HG03097 (cell line): ENCODE measurements at regions not wholly inside any gene's neighbourhood (a gene's known extent, or its start where the extent isn't known, plus 50 kb on each side); places are given as distances from the start of the nearest gene placed in this dataset.

Experiments used
- ATAC-seq: cut with Tn5 transposase; IDR thresholded peaks from one replicate; pipeline ENCODE4 v1.9.1; 2021; ENCODE audit not compliant: unreplicated experiment, low FRiP score

- ATAC-seq: no peak
Observed at GRCh38 chr5:56692359-56693219, 122.8 kb upstream of the MAP3K1 start.

- ATAC-seq: no peak
Observed at GRCh38 chr5:56688402-56688801, 126.9 kb upstream of the MAP3K1 start.

GRCh38 chr5:56686337-56687195, 128.8 kb upstream of the MAP3K1 start:
- ATAC-seq: no peak

GRCh38 chr5:56685503-56686217, 129.7 kb upstream of the MAP3K1 start:
- no peak for ATAC-seq

- ATAC-seq: no peak
Observed at GRCh38 chr5:56684159-56684558, 131.2 kb upstream of the MAP3K1 start.

GRCh38 chr5:56683733-56684132, 131.6 kb upstream of the MAP3K1 start:
- no peak for ATAC-seq

GRCh38 chr5:56683281-56683680, 132.1 kb upstream of the MAP3K1 start:
- ATAC-seq: no peak

- ATAC-seq: no peak
Observed at GRCh38 chr5:56681346-56681745, 134.0 kb upstream of the MAP3K1 start.

- ATAC-seq: no peak
Observed at GRCh38 chr5:56680731-56681130, 134.6 kb upstream of the MAP3K1 start.

GRCh38 chr5:56677690-56678305, 137.6 kb upstream of the MAP3K1 start:
- ATAC-seq: no peak

GRCh38 chr5:56676091-56676768, 139.1 kb upstream of the MAP3K1 start:
- no peak for ATAC-seq

- no peak for ATAC-seq
Observed at GRCh38 chr5:56674441-56674840, 140.9 kb upstream of the MAP3K1 start.

GRCh38 chr5:56673171-56673570, 142.2 kb upstream of the MAP3K1 start:
- ATAC-seq: no peak

- no peak for ATAC-seq
Observed at GRCh38 chr5:56671571-56671970, 143.8 kb upstream of the MAP3K1 start.

- no peak for ATAC-seq
Observed at GRCh38 chr5:56670916-56671315, 144.4 kb upstream of the MAP3K1 start.

- peak; percentile 93 for ATAC-seq
Observed at GRCh38 chr5:56669534-56670483, 145.5 kb upstream of the MAP3K1 start.

- ATAC-seq: no peak
Observed at GRCh38 chr5:56668996-56669395, 146.4 kb upstream of the MAP3K1 start.

- ATAC-seq: no peak
Observed at GRCh38 chr5:56667692-56668091, 147.7 kb upstream of the MAP3K1 start.

- ATAC-seq: no peak
Observed at GRCh38 chr5:56666901-56667300, 148.4 kb upstream of the MAP3K1 start.
